Epithelial cell of proximal tubule (primary cell): ENCODE measurements at regions not wholly inside any gene's neighbourhood (a gene's known extent, or its start where the extent isn't known, plus 50 kb on each side); places are given as distances from the start of the nearest gene placed in this dataset.

ENCODE experiments used
- DNase-seq: peaks from one replicate; pipeline ENCODE4 v3.0.0-alpha.2; 2011; ENCODE audit warnings: low read depth
- H3K4me3 ChIP-seq: 2 replicates; pipeline ENCODE4 v1.5.1; 2011; ENCODE audit warnings: low read depth, mild to moderate bottlenecking, low read length
- CTCF ChIP-seq: conservative IDR thresholded peaks from 2 replicates; pipeline ENCODE4 v1.5.1; 2012; ENCODE audit warnings: low read depth, mild to moderate bottlenecking, low read length

- no peak for TF ChIP-seq CTCF
- no peak for DNase-seq
- H3K4me3 ChIP-seq, result no peak overlapping the region
Measured at GRCh38 chr6:72530152-72530551, 91.7 kb upstream of the KCNQ5 start.

GRCh38 chr6:72530750-72531149, 91.1 kb upstream of the KCNQ5 start:
- H3K4me3 ChIP-seq, result no peak overlapping the region
- DNase-seq, result no peak
- no peak for TF ChIP-seq CTCF

GRCh38 chr6:72533606-72534005, 88.3 kb upstream of the KCNQ5 start:
- no peak overlapping the region for H3K4me3 ChIP-seq
- DNase-seq, result no peak
- TF ChIP-seq CTCF, result no peak

GRCh38 chr6:72534236-72534635, 87.6 kb upstream of the KCNQ5 start:
- TF ChIP-seq CTCF, result no peak
- DNase-seq, result no peak
- H3K4me3 ChIP-seq, result no peak overlapping the region

- TF ChIP-seq CTCF, result no peak
- no peak for DNase-seq
- H3K4me3 ChIP-seq, result no peak overlapping the region
Measured at GRCh38 chr6:72535124-72535523, 86.7 kb upstream of the KCNQ5 start.

GRCh38 chr6:72547020-72547419, 74.8 kb upstream of the KCNQ5 start:
- H3K4me3 ChIP-seq, result no peak overlapping the region
- DNase-seq, result no peak
- no peak for TF ChIP-seq CTCF

- DNase-seq, result no peak
- no peak overlapping the region for H3K4me3 ChIP-seq
- TF ChIP-seq CTCF, result no peak
Measured at GRCh38 chr6:72551470-72551869, 70.4 kb upstream of the KCNQ5 start.
